ENCODE measurements at regions not wholly inside any gene's neighbourhood (a gene's known extent, or its start where the extent isn't known, plus 50 kb on each side); places are given as distances from the start of the nearest gene placed in this dataset.

GRCh38 chr1:199936441-199936840 lies 91.1 kb upstream of the NR5A2 start:
- H3K27ac ChIP-seq, result no peak overlapping the region
- H3K36me3 ChIP-seq, result no peaks in the 10 kb centered on the region
- H3K4me3 ChIP-seq, result no peak overlapping the region
- no peak for TF ChIP-seq POLR2AphosphoS5 (IDR thresholded peaks at IDR 0.05; ENCODE audit: insufficient read depth in 1 of 2, low read depth in 1 of 2)
- no peak for TF ChIP-seq POLR2A (IDR thresholded peaks at IDR 0.05)
- TF ChIP-seq CTCF (IDR thresholded peaks at IDR 0.05), result no peak
- no peak for DNase-seq (ENCODE audit: extremely low spot score in 2 of 2)
- H3K9me3 ChIP-seq, result no peaks in the 10 kb centered on the region
- no peaks in the 10 kb centered on the region for H3K4me1 ChIP-seq
- intact Hi-C loops (cut with DNase I), result no loop called here
- H3K27me3 ChIP-seq, result no peaks in the 10 kb centered on the region

GRCh38 chr1:199937161-199937560 lies 90.3 kb upstream of the NR5A2 start:
- Histone ChIP-seq H3K36me3 (no peaks in the 10 kb centered on the region), H3K9me3 (no peaks in the 10 kb centered on the region), H3K4me1 (no peaks in the 10 kb centered on the region), H3K27me3 (no peaks in the 10 kb centered on the region), H3K4me3 (no peak overlapping the region), H3K27ac (no peak overlapping the region)
- intact Hi-C loops (cut with DNase I), result no loop called here
- no peak for DNase-seq (ENCODE audit: extremely low spot score in 2 of 2)
- no peak for TF ChIP-seq POLR2AphosphoS5 (IDR thresholded peaks at IDR 0.05; ENCODE audit: insufficient read depth in 1 of 2, low read depth in 1 of 2)
- TF ChIP-seq POLR2A (IDR thresholded peaks at IDR 0.05), result no peak
- TF ChIP-seq CTCF (IDR thresholded peaks at IDR 0.05), result no peak

GRCh38 chr1:199937661-199938060 lies 89.8 kb upstream of the NR5A2 start:
- Histone ChIP-seq H3K27ac (no peak overlapping the region), H3K4me1 (no peaks in the 10 kb centered on the region), H3K9me3 (no peaks in the 10 kb centered on the region), H3K4me3 (no peak overlapping the region), H3K36me3 (no peaks in the 10 kb centered on the region), H3K27me3 (no peaks in the 10 kb centered on the region)
- DNase-seq (ENCODE audit: extremely low spot score in 2 of 2), result no peak
- intact Hi-C loops (cut with DNase I), result no loop called here
- no peak for TF ChIP-seq POLR2A (IDR thresholded peaks at IDR 0.05)
- TF ChIP-seq CTCF (IDR thresholded peaks at IDR 0.05), result no peak
- no peak for TF ChIP-seq POLR2AphosphoS5 (IDR thresholded peaks at IDR 0.05; ENCODE audit: insufficient read depth in 1 of 2, low read depth in 1 of 2)

- TF ChIP-seq CTCF (IDR thresholded peaks at IDR 0.05) (no peak), POLR2A (IDR thresholded peaks at IDR 0.05) (no peak), POLR2AphosphoS5 (IDR thresholded peaks at IDR 0.05; ENCODE audit: insufficient read depth in 1 of 2, low read depth in 1 of 2) (no peak)
- DNase-seq (ENCODE audit: extremely low spot score in 2 of 2), result no peak
- Histone ChIP-seq H3K27ac (no peak overlapping the region), H3K9me3 (no peaks in the 10 kb centered on the region), H3K27me3 (no peaks in the 10 kb centered on the region), H3K36me3 (no peaks in the 10 kb centered on the region), H3K4me1 (no peaks in the 10 kb centered on the region), H3K4me3 (no peak overlapping the region)
- intact Hi-C loops (cut with DNase I), result loop anchor here (10.0 kb wide), 1 partner anchor 160 kb away; no protein-coding TSS in a partner anchor
These were observed 82.5 kb upstream of the NR5A2 start for GRCh38 chr1:199944986-199945385.

- H3K36me3 ChIP-seq, result no peaks in the 10 kb centered on the region
- DNase-seq (ENCODE audit: extremely low spot score in 2 of 2), result no peak
- no peak overlapping the region for H3K27ac ChIP-seq
- no peaks in the 10 kb centered on the region for H3K9me3 ChIP-seq
- no peak overlapping the region for H3K4me3 ChIP-seq
- no peaks in the 10 kb centered on the region for H3K27me3 ChIP-seq
- TF ChIP-seq POLR2AphosphoS5 (IDR thresholded peaks at IDR 0.05; ENCODE audit: insufficient read depth in 1 of 2, low read depth in 1 of 2) (no peak), POLR2A (IDR thresholded peaks at IDR 0.05) (no peak), CTCF (IDR thresholded peaks at IDR 0.05) (no peak)
- H3K4me1 ChIP-seq, result no peaks in the 10 kb centered on the region
- intact Hi-C loops (cut with DNase I), result loop anchor here (10.0 kb wide), 1 partner anchor 159 kb away; no protein-coding TSS in a partner anchor
These were observed 81.9 kb upstream of the NR5A2 start for GRCh38 chr1:199945591-199945990.

Data from vagina (tissue), 2 donors.